Panc1 (cell line): ENCODE measurements at regions not wholly inside any gene's neighbourhood (a gene's known extent, or its start where the extent isn't known, plus 50 kb on each side); places are given as distances from the start of the nearest gene placed in this dataset.

Source experiments
- ATAC-seq: fragments of 200-7000 bp; cut with Tn5 transposase; 2 replicates; pipeline ENCODE4 v1.9.1; 2020; ENCODE audit warnings: mild to moderate bottlenecking, moderate library complexity
- BruUV-seq: library from RNA; stranded (reverse); fragments of 400-500 nt; replicated peaks from 2 replicates; lab custom pipeline; 2021; lab: Mats Ljungman, UMichigan
- CTCF ChIA-PET: fragments of 300-600 bp; sonication (Branson Sonifier 250); formaldehyde crosslinking; loops from one replicate; lab custom pipeline; 2022; ENCODE audit warnings: antibody characterized with exemption; lab: Charles Lee
- POLR2A ChIA-PET: fragments of 300-600 bp; sonication (Branson Sonifier 250); formaldehyde crosslinking; loops from one replicate; lab custom pipeline; 2022; ENCODE audit warnings: antibody characterized with exemption; lab: Charles Lee
- DNase-seq: peaks from one replicate; pipeline ENCODE4 v3.0.0-alpha.2; 2010; ENCODE audit warnings: low read depth, low spot score
- H3K27ac ChIP-seq: 2 replicates; pipeline ENCODE4 v1.5.1; 2011; ENCODE audit warnings: mild to moderate bottlenecking, low read length, inconsistent platforms
- H3K27me3 ChIP-seq: fragments of 200-500 bp; sonication (Bioruptor generic); 2 replicates; pipeline ENCODE4 v1.6.0; 2014; ENCODE audit warnings: low read length, inconsistent platforms; ENCODE audit not compliant: control insufficient read depth, insufficient read depth
- H3K36me3 ChIP-seq: fragments of 200-500 bp; sonication (Bioruptor generic); 2 replicates; pipeline ENCODE4 v1.5.1; 2014; ENCODE audit warnings: inconsistent platforms, mild to moderate bottlenecking, low read length, moderate library complexity; ENCODE audit not compliant: control insufficient read depth, insufficient read depth
- H3K4me1 ChIP-seq: 2 replicates; pipeline ENCODE4 v1.5.1; 2011; ENCODE audit warnings: inconsistent platforms, mild to moderate bottlenecking, low read length, moderate library complexity; ENCODE audit not compliant: control insufficient read depth, insufficient read depth
- H3K4me3 ChIP-seq, 2 experiments: 2 replicates each; pipeline ENCODE4 v1.5.1; 2011 to 2012; ENCODE audit warnings: low read depth in 2 of 2, low read length in 2 of 2, mild to moderate bottlenecking in 2 of 2, inconsistent platforms in 1 of 2, moderate library complexity in 1 of 2
- H3K9me3 ChIP-seq: fragments of 200-500 bp; sonication (Bioruptor generic); 2 replicates; pipeline ENCODE4 v1.5.1; 2014; ENCODE audit warnings: low read depth, mild to moderate bottlenecking, inconsistent platforms, low read length, moderate library complexity; ENCODE audit not compliant: control insufficient read depth, insufficient read depth
- POLR2AphosphoS5 ChIP-seq: IDR thresholded peaks from 2 replicates; pipeline ENCODE4 v1.6.1; 2012; ENCODE audit warnings: mild to moderate bottlenecking, low read depth, low read length, moderate library complexity
- SIN3A ChIP-seq: IDR thresholded peaks from 2 replicates; pipeline ENCODE4 v1.6.1; 2012; ENCODE audit warnings: low read depth, mild to moderate bottlenecking, low read length, moderate library complexity, borderline replicate concordance; ENCODE audit not compliant: insufficient read depth
- TCF7L2 ChIP-seq: IDR thresholded peaks from 2 replicates; pipeline ENCODE4 v1.6.1; 2011; ENCODE audit warnings: mild to moderate bottlenecking, low read depth, low read length, inconsistent platforms
- in situ Hi-C: cut with HindIII; loops from 2 replicates; pipeline ENCODE4 v1.10.0; 2016; ENCODE audit warnings: low sequenced_read_pairs, low pct_unique_long_range_greater_than_20kb
- intact Hi-C: fragments of 100-400 bp; cut with micrococcal nuclease; formaldehyde crosslinking; loops from one replicate; pipeline ENCODE4 v1.10.0; 2022; ENCODE audit not compliant: unreplicated experiment
- TF ChIP-seq, protein P1 (sequence below), 2 experiments: IDR thresholded peaks; 2 replicates each; pipeline ENCODE4 v1.6.1; 2011 to 2012; ENCODE audit warnings: low read depth in 2 of 2, control low read depth in 1 of 2, low read length in 1 of 2, mild to moderate bottlenecking in 1 of 2, moderate library complexity in 1 of 2; ENCODE audit not compliant: insufficient read depth in 1 of 2
- TF ChIP-seq, protein P2 (sequence below): fragments of 450-650 bp; IDR thresholded peaks from 2 replicates; pipeline ENCODE4 v1.5.1; 2017; ENCODE audit warnings: mild to moderate bottlenecking

DNA sequence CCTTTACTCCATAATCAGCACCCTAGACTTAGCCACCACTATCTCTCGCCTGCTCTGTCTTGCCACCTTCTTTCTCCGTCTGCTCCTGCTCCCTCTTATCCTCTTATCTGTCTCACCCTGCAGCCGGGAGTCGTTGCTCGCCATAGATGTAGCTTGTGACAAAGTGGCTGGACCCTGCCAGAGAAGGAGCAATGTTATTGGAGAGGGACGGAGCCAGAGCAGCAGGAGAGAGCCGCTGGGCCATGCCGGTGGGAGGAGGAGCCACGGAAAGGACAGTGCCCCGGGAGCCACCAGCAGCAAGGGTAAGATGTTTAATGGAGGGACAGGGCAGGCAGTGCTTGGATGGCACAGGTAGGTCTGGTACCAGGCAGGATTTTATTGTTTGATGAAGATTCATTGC, 137.3 kb downstream of the SEC61B start:
- CTCF ChIA-PET = no interaction called here

DNA sequence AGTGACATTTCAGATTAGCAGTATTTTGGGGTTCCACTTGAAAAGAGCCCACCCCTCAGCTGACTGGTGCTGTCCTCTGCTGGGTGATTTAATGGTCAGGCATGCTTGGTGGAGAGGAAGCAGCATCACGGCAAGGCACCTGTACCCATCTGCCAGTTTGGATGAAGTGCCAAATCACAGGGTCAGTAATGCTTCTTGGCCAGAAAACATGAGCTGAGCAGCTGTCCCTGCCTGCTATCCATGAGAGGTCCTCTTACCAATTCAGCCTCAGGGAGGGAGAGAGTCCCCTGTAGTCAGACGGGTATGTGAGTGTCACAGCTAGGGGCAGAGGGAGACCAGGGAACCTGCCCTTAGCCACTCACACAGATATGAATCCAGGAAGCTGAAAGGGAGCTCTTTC, 137.9 kb downstream of the SEC61B start:
- no TSS peak for BruUV-seq
- H3K27me3 ChIP-seq = no peaks in the 10 kb centered on the region; the same call in 1 of the 2 replicates
- no peaks in the 10 kb centered on the region for H3K4me1 ChIP-seq
- no peak overlapping the region for H3K27ac ChIP-seq
- no peak for TF ChIP-seq SIN3A
- TF ChIP-seq, protein P1, sequence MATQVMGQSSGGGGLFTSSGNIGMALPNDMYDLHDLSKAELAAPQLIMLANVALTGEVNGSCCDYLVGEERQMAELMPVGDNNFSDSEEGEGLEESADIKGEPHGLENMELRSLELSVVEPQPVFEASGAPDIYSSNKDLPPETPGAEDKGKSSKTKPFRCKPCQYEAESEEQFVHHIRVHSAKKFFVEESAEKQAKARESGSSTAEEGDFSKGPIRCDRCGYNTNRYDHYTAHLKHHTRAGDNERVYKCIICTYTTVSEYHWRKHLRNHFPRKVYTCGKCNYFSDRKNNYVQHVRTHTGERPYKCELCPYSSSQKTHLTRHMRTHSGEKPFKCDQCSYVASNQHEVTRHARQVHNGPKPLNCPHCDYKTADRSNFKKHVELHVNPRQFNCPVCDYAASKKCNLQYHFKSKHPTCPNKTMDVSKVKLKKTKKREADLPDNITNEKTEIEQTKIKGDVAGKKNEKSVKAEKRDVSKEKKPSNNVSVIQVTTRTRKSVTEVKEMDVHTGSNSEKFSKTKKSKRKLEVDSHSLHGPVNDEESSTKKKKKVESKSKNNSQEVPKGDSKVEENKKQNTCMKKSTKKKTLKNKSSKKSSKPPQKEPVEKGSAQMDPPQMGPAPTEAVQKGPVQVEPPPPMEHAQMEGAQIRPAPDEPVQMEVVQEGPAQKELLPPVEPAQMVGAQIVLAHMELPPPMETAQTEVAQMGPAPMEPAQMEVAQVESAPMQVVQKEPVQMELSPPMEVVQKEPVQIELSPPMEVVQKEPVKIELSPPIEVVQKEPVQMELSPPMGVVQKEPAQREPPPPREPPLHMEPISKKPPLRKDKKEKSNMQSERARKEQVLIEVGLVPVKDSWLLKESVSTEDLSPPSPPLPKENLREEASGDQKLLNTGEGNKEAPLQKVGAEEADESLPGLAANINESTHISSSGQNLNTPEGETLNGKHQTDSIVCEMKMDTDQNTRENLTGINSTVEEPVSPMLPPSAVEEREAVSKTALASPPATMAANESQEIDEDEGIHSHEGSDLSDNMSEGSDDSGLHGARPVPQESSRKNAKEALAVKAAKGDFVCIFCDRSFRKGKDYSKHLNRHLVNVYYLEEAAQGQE (IDR thresholded peaks at IDR 0.05; ENCODE audit: insufficient read depth in 1 of 2, low read depth in 2 of 2, low read length in 1 of 2) = no peak
- TF ChIP-seq POLR2AphosphoS5 = no peak
- no peak for TF ChIP-seq TCF7L2
- TF ChIP-seq, protein P2, sequence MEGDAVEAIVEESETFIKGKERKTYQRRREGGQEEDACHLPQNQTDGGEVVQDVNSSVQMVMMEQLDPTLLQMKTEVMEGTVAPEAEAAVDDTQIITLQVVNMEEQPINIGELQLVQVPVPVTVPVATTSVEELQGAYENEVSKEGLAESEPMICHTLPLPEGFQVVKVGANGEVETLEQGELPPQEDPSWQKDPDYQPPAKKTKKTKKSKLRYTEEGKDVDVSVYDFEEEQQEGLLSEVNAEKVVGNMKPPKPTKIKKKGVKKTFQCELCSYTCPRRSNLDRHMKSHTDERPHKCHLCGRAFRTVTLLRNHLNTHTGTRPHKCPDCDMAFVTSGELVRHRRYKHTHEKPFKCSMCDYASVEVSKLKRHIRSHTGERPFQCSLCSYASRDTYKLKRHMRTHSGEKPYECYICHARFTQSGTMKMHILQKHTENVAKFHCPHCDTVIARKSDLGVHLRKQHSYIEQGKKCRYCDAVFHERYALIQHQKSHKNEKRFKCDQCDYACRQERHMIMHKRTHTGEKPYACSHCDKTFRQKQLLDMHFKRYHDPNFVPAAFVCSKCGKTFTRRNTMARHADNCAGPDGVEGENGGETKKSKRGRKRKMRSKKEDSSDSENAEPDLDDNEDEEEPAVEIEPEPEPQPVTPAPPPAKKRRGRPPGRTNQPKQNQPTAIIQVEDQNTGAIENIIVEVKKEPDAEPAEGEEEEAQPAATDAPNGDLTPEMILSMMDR = no peak
- no peaks in the 10 kb centered on the region for H3K36me3 ChIP-seq
- POLR2A ChIA-PET = no interaction called here
- H3K9me3 ChIP-seq = no peaks in the 10 kb centered on the region
- ATAC-seq = no peak
- intact Hi-C loops = no loop called here
- no peak for DNase-seq
- in situ Hi-C loops = no loop called here
- CTCF ChIA-PET = no interaction called here
- H3K4me3 ChIP-seq = no peak overlapping the region

More for the DNA sequence above, 137.3 kb downstream of the SEC61B start:
- no peaks in the 10 kb centered on the region for H3K9me3 ChIP-seq
- POLR2A ChIA-PET = no interaction called here
- no peak overlapping the region for H3K27ac ChIP-seq
- intact Hi-C loops = no loop called here
- TF ChIP-seq POLR2AphosphoS5 = no peak
- TF ChIP-seq TCF7L2 = no peak
- TF ChIP-seq, protein P1 (IDR thresholded peaks at IDR 0.05; ENCODE audit: insufficient read depth in 1 of 2, low read depth in 2 of 2, low read length in 1 of 2) = no peak
- no peak for TF ChIP-seq SIN3A
- TF ChIP-seq, protein P2 = no peak
- no peaks in the 10 kb centered on the region for H3K36me3 ChIP-seq
- in situ Hi-C loops = no loop called here
- no peaks in the 10 kb centered on the region for H3K4me1 ChIP-seq
- DNase-seq (no peak), ATAC-seq (no peak)
- no TSS peak for BruUV-seq
- H3K4me3 ChIP-seq = no peak overlapping the region
- H3K27me3 ChIP-seq = no peaks in the 10 kb centered on the region; the same call in 1 of the 2 replicates
